ENCODE measurements at regions not wholly inside any gene's neighbourhood (a gene's known extent, or its start where the extent isn't known, plus 50 kb on each side); places are given as distances from the start of the nearest gene placed in this dataset.

DNA sequence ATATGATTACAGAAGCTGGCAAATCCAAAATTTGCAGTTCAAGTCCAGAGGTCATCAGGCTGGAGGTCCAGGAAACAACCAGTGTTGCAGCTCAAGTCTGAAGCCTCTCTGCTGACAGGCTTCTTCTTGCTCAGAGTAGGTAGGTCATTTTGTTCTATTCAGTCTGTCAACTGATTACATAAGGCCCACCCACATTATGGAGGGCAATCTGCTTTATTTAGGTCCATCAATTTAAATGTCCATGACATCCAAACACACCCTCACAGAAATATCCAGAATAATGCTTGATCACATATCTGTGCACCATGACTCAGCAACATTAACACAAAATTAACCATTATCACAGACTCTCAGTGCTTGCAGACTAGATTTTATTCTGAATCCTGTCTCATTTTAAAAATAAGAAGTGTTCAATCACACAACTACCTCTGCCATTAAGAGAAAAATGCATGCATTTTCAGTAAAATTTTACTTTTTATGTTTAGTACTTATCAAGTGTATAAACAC, 759.2 kb upstream of the ADGRB3 start:
- ATAC-seq: no peak
- no peaks in the 10 kb centered on the region for H3K27me3 ChIP-seq
- no peak for FAIRE-seq
- no peak for TF ChIP-seq CTCF (IDR thresholded peaks at IDR 0.05)
- no peak overlapping the region for H3K4me3 ChIP-seq
- no peaks in the 10 kb centered on the region for H3K4me1 ChIP-seq
- no peaks in the 10 kb centered on the region for H3K36me3 ChIP-seq
- no peaks in the 10 kb centered on the region for H3K9me3 ChIP-seq
- DNase-seq: no peak
- intact Hi-C loops (cut with DNase I): no loop called here
- no peak overlapping the region for H3K27ac ChIP-seq

DNA sequence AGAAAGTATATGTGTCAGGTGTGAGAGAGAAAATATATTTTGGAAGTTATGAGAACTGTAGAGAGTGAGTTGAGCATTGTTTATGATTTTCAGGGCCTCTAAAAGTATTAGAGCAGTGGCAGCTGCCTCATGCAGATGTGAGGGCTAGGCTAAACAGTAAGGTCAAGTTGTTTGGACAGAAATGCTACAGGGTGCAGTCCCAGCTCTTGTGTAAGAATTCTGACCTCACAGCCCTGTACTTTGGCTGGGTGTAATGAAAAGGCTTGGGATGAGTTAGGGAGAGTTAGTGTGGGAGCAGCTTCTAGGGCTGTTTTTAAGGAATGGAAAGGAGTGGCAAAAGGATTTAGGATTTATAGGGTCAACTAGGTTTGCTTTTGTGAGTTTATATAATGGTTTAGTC, 764.8 kb upstream of the ADGRB3 start:
- no peaks in the 10 kb centered on the region for H3K36me3 ChIP-seq
- intact Hi-C loops (cut with DNase I): no loop called here

GRCh38 chr6:67863346-67863745, 771.7 kb upstream of the ADGRB3 start:
- WGBS, 2 donors: 23 to 33% methylated on average over 2 of the region's 2 CpGs
- Histone ChIP-seq H3K4me3 (no peak overlapping the region), H3K27ac (no peak overlapping the region), H3K36me3 (no peaks in the 10 kb centered on the region), H3K4me1 (no peaks in the 10 kb centered on the region), H3K27me3 (no peaks in the 10 kb centered on the region), H3K9me3 (no peaks in the 10 kb centered on the region)
- DNase-seq: no peak
- ATAC-seq: no peak
- FAIRE-seq: no peak
- intact Hi-C loops (cut with DNase I): no loop called here
- no peak for TF ChIP-seq CTCF (IDR thresholded peaks at IDR 0.05)

More for the DNA sequence above, 764.8 kb upstream of the ADGRB3 start:
- no peak for DNase-seq
- no peaks in the 10 kb centered on the region for H3K9me3 ChIP-seq
- no peak for ATAC-seq
- no peak overlapping the region for H3K4me3 ChIP-seq
- no peak for FAIRE-seq
- H3K4me1 ChIP-seq: no peaks in the 10 kb centered on the region
- no peak for TF ChIP-seq CTCF (IDR thresholded peaks at IDR 0.05)
- no peaks in the 10 kb centered on the region for H3K27me3 ChIP-seq
- no peak overlapping the region for H3K27ac ChIP-seq

- Histone ChIP-seq H3K9me3 (no peaks in the 10 kb centered on the region), H3K36me3 (no peaks in the 10 kb centered on the region), H3K4me1 (no peaks in the 10 kb centered on the region), H3K27me3 (no peaks in the 10 kb centered on the region), H3K4me3 (no peak overlapping the region), H3K27ac (no peak overlapping the region)
- FAIRE-seq (no peak), DNase-seq (no peak), ATAC-seq (no peak)
- intact Hi-C loops (cut with DNase I): no loop called here
- no peak for TF ChIP-seq CTCF (IDR thresholded peaks at IDR 0.05)
These were observed 781.0 kb upstream of the ADGRB3 start for GRCh38 chr6:67854098-67854497.

DNA sequence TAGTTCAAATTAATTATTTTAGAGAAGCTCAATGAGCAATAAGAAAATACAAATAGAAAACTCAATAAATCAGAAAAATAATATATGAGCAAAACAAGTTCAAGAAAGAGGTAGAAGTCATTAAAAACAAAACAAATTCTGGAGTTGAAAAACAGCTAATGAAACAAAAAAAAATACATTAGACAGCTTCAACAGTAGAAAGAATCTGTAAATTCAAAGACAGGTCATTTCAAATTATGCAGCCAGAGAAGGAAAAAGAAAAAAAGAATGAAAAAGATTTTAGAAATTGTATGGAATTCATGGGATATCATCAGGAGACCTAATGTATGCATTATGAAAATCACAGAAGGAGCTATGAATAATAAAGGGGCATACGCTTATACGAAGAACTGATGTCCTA, 795.3 kb upstream of the ADGRB3 start:
- TF ChIP-seq CTCF (IDR thresholded peaks at IDR 0.05): no peak
- WGBS, 2 donors: 82 to 89% methylated on average over 2 of the region's 2 CpGs
- H3K27me3 ChIP-seq: no peaks in the 10 kb centered on the region
- DNase-seq: no peak
- H3K36me3 ChIP-seq: no peaks in the 10 kb centered on the region
- H3K4me1 ChIP-seq: no peaks in the 10 kb centered on the region
- no peak overlapping the region for H3K27ac ChIP-seq
- ATAC-seq: no peak
- no peak for FAIRE-seq
- no peaks in the 10 kb centered on the region for H3K9me3 ChIP-seq
- H3K4me3 ChIP-seq: no peak overlapping the region
- intact Hi-C loops (cut with DNase I): no loop called here

All from pancreas (tissue), 10 donors.